Endothelial cell of umbilical vein (primary cell): ENCODE measurements at regions not wholly inside any gene's neighbourhood (a gene's known extent, or its start where the extent isn't known, plus 50 kb on each side); places are given as distances from the start of the nearest gene placed in this dataset.

Source experiments
- BruUV-seq: library from RNA; stranded (reverse); fragments of 400-500 nt; replicated peaks from 2 replicates; lab custom pipeline; 2021; lab: Mats Ljungman, UMichigan
- CTCF ChIA-PET: fragments of 300-600, 350-600 bp; sonication (Branson Sonifier 250); formaldehyde crosslinking; loops from one replicate; lab custom pipeline; 2021; ENCODE audit warnings: antibody characterized with exemption, inconsistent platforms; lab: Charles Lee
- POLR2A ChIA-PET: fragments of 300-600, 350-600 bp; sonication (Branson Sonifier 250); formaldehyde crosslinking; loops from one replicate; lab custom pipeline; 2021; ENCODE audit warnings: antibody characterized with exemption, inconsistent platforms; lab: Charles Lee
- DNase-seq: peaks from one replicate; pipeline ENCODE4 v3.0.0-alpha.2; 2011; ENCODE audit warnings: low read depth, low spot score
- FAIRE-seq: peaks from 2 replicates; lab custom pipeline; 2011; peaks lifted over from hg19 to GRCh38; lab: Jason Lieb, UNC
- H2AFZ ChIP-seq: 2 replicates; pipeline ENCODE4 v1.6.0; 2012; ENCODE audit warnings: low read depth, low read length, control low read depth, inconsistent platforms
- H3K27ac ChIP-seq: 2 replicates; pipeline ENCODE4 v1.5.1; 2011; ENCODE audit warnings: low read depth, mild to moderate bottlenecking, control low read depth, low read length, moderate library complexity; ENCODE audit not compliant: insufficient read depth
- H3K27me3 ChIP-seq, 2 experiments: 2 replicates each; pipeline versions ENCODE4 v1.6.0 to v1.6.1; 2011; ENCODE audit warnings: low read length in 2 of 2, mixed read lengths in 1 of 2; ENCODE audit not compliant: control insufficient read depth in 2 of 2, insufficient read depth in 2 of 2
- H3K36me3 ChIP-seq, 2 experiments: 2 replicates in 1 of 2; 3 replicates in 1 of 2; pipeline ENCODE4 v1.5.1; 2011; ENCODE audit warnings: low read length in 2 of 2, mild to moderate bottlenecking in 1 of 2, moderate library complexity in 1 of 2; ENCODE audit not compliant: control insufficient read depth in 2 of 2, insufficient read depth in 2 of 2; ENCODE audit errors: extremely low read depth in 1 of 2
- H3K4me1 ChIP-seq: 3 replicates; pipeline ENCODE4 v1.5.1; 2011; ENCODE audit warnings: mild to moderate bottlenecking, low read length; ENCODE audit not compliant: control insufficient read depth, insufficient read depth; ENCODE audit errors: extremely low read depth
- H3K4me2 ChIP-seq: 2 replicates; pipeline ENCODE4 v1.6.1; 2011; ENCODE audit warnings: low read length, control low read depth, mixed read lengths; ENCODE audit not compliant: insufficient read depth
- H3K4me3 ChIP-seq, 3 experiments: fragments of 200-600 bp in 1 of 3; sonication (generic), shearing (Covaris generic) in 1 of 3; replicated peaks in 1 of 3; 2 replicates each; pipeline ENCODE4 v1.5.1; 2011 to 2016; ENCODE audit warnings: control low read depth in 3 of 3, low read length in 3 of 3, mild to moderate bottlenecking in 2 of 3, inconsistent platforms in 1 of 3, low read depth in 1 of 3, moderate library complexity in 1 of 3; ENCODE audit not compliant: insufficient read depth in 1 of 3
- H3K79me2 ChIP-seq: 2 replicates; pipeline ENCODE4 v1.6.0; 2012; ENCODE audit warnings: low read length, inconsistent platforms; ENCODE audit not compliant: control insufficient read depth, insufficient read depth
- H3K9ac ChIP-seq: replicated peaks from 2 replicates; pipeline ENCODE3; 2011; ENCODE audit warnings: low read length, control low read depth; ENCODE audit not compliant: insufficient read depth; ENCODE audit errors: extremely low read depth
- H3K9me1 ChIP-seq: replicated peaks from 3 replicates; pipeline ENCODE4 v1.6.0; 2011; ENCODE audit warnings: mild to moderate bottlenecking, low read length; ENCODE audit not compliant: control insufficient read depth, insufficient read depth; ENCODE audit errors: extremely low read depth
- H3K9me3 ChIP-seq: replicated peaks from 2 replicates; pipeline ENCODE4 v1.5.1; 2012; ENCODE audit warnings: low read length, inconsistent platforms; ENCODE audit not compliant: control insufficient read depth, insufficient read depth
- H4K20me1 ChIP-seq: replicated peaks from 2 replicates; pipeline ENCODE3; 2011; ENCODE audit warnings: mild to moderate bottlenecking, low read length; ENCODE audit not compliant: control insufficient read depth, insufficient read depth; ENCODE audit errors: extremely low read depth
- CTCF ChIP-seq, 2 donors: IDR thresholded peaks; 1 replicate in 1 of 2; 2 replicates in 1 of 2; pipeline ENCODE4 v1.5.1; 2011; ENCODE audit warnings: low read length in 2 of 2, mild to moderate bottlenecking in 2 of 2, moderate library complexity in 2 of 2, control low read depth in 1 of 2, inconsistent platforms in 1 of 2, low read depth in 1 of 2; ENCODE audit not compliant: insufficient read depth in 1 of 2; ENCODE audit errors: extremely low read depth in 1 of 2
- EZH2 ChIP-seq: IDR thresholded peaks from 2 replicates; pipeline ENCODE4 v1.6.1; 2012; ENCODE audit warnings: borderline replicate concordance, low read depth, mild to moderate bottlenecking, moderate library complexity, low read length, inconsistent platforms; ENCODE audit not compliant: severe bottlenecking
- FOS ChIP-seq: IDR thresholded peaks from 2 replicates; pipeline ENCODE4 v1.6.1; 2011; ENCODE audit warnings: mild to moderate bottlenecking, low read length, moderate library complexity, borderline replicate concordance; ENCODE audit not compliant: insufficient read depth
- GATA2 ChIP-seq: IDR thresholded peaks from 2 replicates; pipeline ENCODE4 v1.7.0; 2011; ENCODE audit warnings: low read depth, mild to moderate bottlenecking, moderate library complexity, mixed read lengths, low read length; ENCODE audit not compliant: insufficient read length, insufficient read depth
- JUN ChIP-seq: IDR thresholded peaks from 2 replicates; pipeline ENCODE4 v1.6.1; 2011; ENCODE audit warnings: borderline replicate concordance, low read depth; ENCODE audit not compliant: insufficient read length, insufficient read depth
- MAX ChIP-seq: IDR thresholded peaks from 2 replicates; pipeline ENCODE4 v1.6.1; 2011; ENCODE audit not compliant: insufficient read depth, insufficient read length
- MYC ChIP-seq: IDR thresholded peaks from one replicate; pipeline ENCODE4 v1.6.1; 2011; ENCODE audit warnings: mild to moderate bottlenecking, low read depth, low read length
- POLR2A ChIP-seq: IDR thresholded peaks from 2 replicates; pipeline ENCODE4 v1.6.1; 2012; ENCODE audit warnings: low read depth, mild to moderate bottlenecking, control low read depth, low read length
- POLR2AphosphoS5 ChIP-seq: IDR thresholded peaks from 2 replicates; pipeline ENCODE4 v1.6.1; 2012; ENCODE audit warnings: low read depth, mild to moderate bottlenecking, control low read depth, low read length, moderate library complexity; ENCODE audit not compliant: insufficient read depth
- dilution Hi-C: fragments of 300-500 bp; cut with MboI; formaldehyde crosslinking; loops from one replicate; pipeline ENCODE4 v1.15.0; 2019; ENCODE audit warnings: low sequenced_read_pairs; ENCODE audit not compliant: extremely low pct_ligation_motif_present
- intact Hi-C: fragments of 100-400 bp; cut with micrococcal nuclease; formaldehyde crosslinking; loops from one replicate; pipeline ENCODE4 v1.10.0; 2022

- BruUV-seq, result no TSS peak
- intact Hi-C loops, result no loop called here
- H3K4me1 ChIP-seq, result no peaks in the 10 kb centered on the region
- dilution Hi-C loops, result no loop called here
- H3K9me1 ChIP-seq, result no peaks in the 10 kb centered on the region
- no peaks in the 10 kb centered on the region for H3K27me3 ChIP-seq
- no peak overlapping the region for H3K4me2 ChIP-seq
- H3K4me3 ChIP-seq, result no peak overlapping the region
- POLR2A ChIA-PET, result no interaction called here
- DNase-seq, result no peak
- no peak for TF ChIP-seq GATA2
- TF ChIP-seq CTCF (IDR thresholded peaks at IDR 0.05; ENCODE audit: extremely low read depth in 1 of 2, insufficient read depth in 1 of 2, low read depth in 1 of 2, low read length in 2 of 2), result no peak
- TF ChIP-seq JUN, result no peak
- TF ChIP-seq FOS, result no peak
- no peak for TF ChIP-seq EZH2
- TF ChIP-seq MYC, result no peak
- no peak for TF ChIP-seq MAX
- no peak for TF ChIP-seq POLR2AphosphoS5
- TF ChIP-seq POLR2A, result no peak
- no peak overlapping the region for H3K27ac ChIP-seq
- H3K9me3 ChIP-seq, result no peaks in the 10 kb centered on the region
- H4K20me1 ChIP-seq, result no peaks in the 10 kb centered on the region
- no peak overlapping the region for H2AFZ ChIP-seq
- no peak overlapping the region for H3K9ac ChIP-seq
- H3K79me2 ChIP-seq, result no peaks in the 10 kb centered on the region
- H3K36me3 ChIP-seq, result no peaks in the 10 kb centered on the region
- CTCF ChIA-PET, result no interaction called here
- no peak for FAIRE-seq
These were observed 441.6 kb downstream of the TDRD3 start for GRCh38 chr13:60838581-60838980.
